HepG2 (cell line): ENCODE measurements at regions not wholly inside any gene's neighbourhood (a gene's known extent, or its start where the extent isn't known, plus 50 kb on each side); places are given as distances from the start of the nearest gene placed in this dataset.

Experiments
- ATAC-seq: fragments of 200-7000 bp; cut with Tn5 transposase; 3 replicates; pipeline ENCODE4 v1.9.1; 2020; ENCODE audit warnings: mild to moderate bottlenecking, moderate library complexity
- BruUV-seq: library from RNA; stranded (reverse); fragments of 400-500 nt; replicated peaks from 2 replicates; lab custom pipeline; 2021; lab: Mats Ljungman, UMichigan
- CTCF ChIA-PET: fragments of 300-600 bp; formaldehyde crosslinking; extraction: SDS; loops from one replicate; lab custom pipeline; 2021; ENCODE audit warnings: low total read pairs, inconsistent platforms, low intra/inter-chr PET ratio; lab: Yijun Ruan, JAX
- POLR2A ChIA-PET: fragments of 350-600 bp; sonication (Branson Sonifier 250); formaldehyde crosslinking; loops from one replicate; lab custom pipeline; 2020; ENCODE audit warnings: antibody characterized with exemption, inconsistent platforms; lab: Yijun Ruan, JAX
- DNase-seq: peaks from one replicate; pipeline ENCODE4 v3.0.0-alpha.2; 2015; ENCODE audit warnings: low spot score
- FAIRE-seq: peaks from 3 replicates; lab custom pipeline; 2011; peaks lifted over from hg19 to GRCh38; lab: Jason Lieb, UNC
- H2AFZ ChIP-seq: one replicate; pipeline ENCODE4 v1.6.1; 2011; ENCODE audit warnings: low read length, inconsistent platforms
- H3K27ac ChIP-seq: fragments of 300-600 bp; 3 replicates; pipeline ENCODE4 v1.8.0; 2011; ENCODE audit warnings: mixed run types, mild to moderate bottlenecking, mixed read lengths, low read length, inconsistent platforms; ENCODE audit not compliant: insufficient read depth; ENCODE audit errors: extremely low read length
- H3K27me3 ChIP-seq, 2 experiments: fragments of 200-600 bp in 1 of 2; 2 replicates in 1 of 2; 3 replicates in 1 of 2; pipeline versions ENCODE4 v1.6.0 to v1.8.0; 2011; ENCODE audit warnings: low read length in 2 of 2, mild to moderate bottlenecking in 2 of 2, moderate library complexity in 2 of 2, inconsistent platforms in 1 of 2; ENCODE audit not compliant: insufficient read depth in 2 of 2, control insufficient read depth in 1 of 2
- H3K36me3 ChIP-seq, 2 experiments: fragments of 200-600 bp in 1 of 2; replicated peaks in 1 of 2; 2 replicates in 1 of 2; 3 replicates in 1 of 2; pipeline versions ENCODE4 v1.5.1 to v1.8.0; 2011; ENCODE audit warnings: low read length in 2 of 2, inconsistent platforms in 1 of 2; ENCODE audit not compliant: insufficient read depth in 2 of 2, control insufficient read depth in 1 of 2
- H3K4me1 ChIP-seq: 2 replicates; pipeline ENCODE4 v1.5.1; 2012; ENCODE audit warnings: low read length, inconsistent platforms; ENCODE audit not compliant: insufficient read depth
- H3K4me2 ChIP-seq: 2 replicates; pipeline ENCODE4 v1.6.0; 2011; ENCODE audit warnings: low read depth, low read length, inconsistent platforms
- H3K4me3 ChIP-seq, 3 experiments: fragments of 200-600 bp in 1 of 3; sonication (generic), shearing (Covaris generic) in 1 of 3; replicated peaks in 1 of 3; 2 replicates each; pipeline ENCODE4 v1.5.1; 2011 to 2016; ENCODE audit warnings: low read length in 3 of 3, inconsistent platforms in 2 of 3, low read depth in 2 of 3, mild to moderate bottlenecking in 2 of 3, control low read depth in 1 of 3, mixed read lengths in 1 of 3; ENCODE audit not compliant: insufficient read depth in 1 of 3
- H3K79me2 ChIP-seq: one replicate; pipeline ENCODE4 v1.6.1; 2011; ENCODE audit warnings: low read length, inconsistent platforms; ENCODE audit not compliant: insufficient read depth
- H3K9ac ChIP-seq: 2 replicates; pipeline ENCODE4 v1.6.0; 2011; ENCODE audit warnings: mild to moderate bottlenecking, low read depth, low read length, inconsistent platforms; ENCODE audit not compliant: insufficient read depth
- H3K9me3 ChIP-seq: 2 replicates; pipeline ENCODE4 v1.5.1; 2012; ENCODE audit warnings: mild to moderate bottlenecking, low read length
- H4K20me1 ChIP-seq: 2 replicates; pipeline ENCODE4 v1.6.0; 2011; ENCODE audit warnings: inconsistent platforms, mild to moderate bottlenecking, low read length, moderate library complexity; ENCODE audit not compliant: insufficient read depth
- AHDC1 ChIP-seq: sonication (generic); formaldehyde crosslinking; IDR thresholded peaks from 2 replicates; pipeline ENCODE4 v1.5.1; 2020; ENCODE audit warnings: mild to moderate bottlenecking, missing genetic modification reagents, borderline replicate concordance
- HOMEZ ChIP-seq: IDR thresholded peaks from 2 replicates; pipeline ENCODE4 v1.6.1; 2016; ENCODE audit warnings: low read depth
- IKZF1 ChIP-seq: fragments of 450-650 bp; IDR thresholded peaks from 2 replicates; pipeline ENCODE4 v1.7.1; 2016
- JUNB ChIP-seq: sonication (generic); formaldehyde crosslinking; IDR thresholded peaks from 2 replicates; pipeline ENCODE4 v1.8.0; 2022; ENCODE audit warnings: missing genetic modification reagents, mild to moderate bottlenecking, borderline replicate concordance
- RFX5 ChIP-seq: IDR thresholded peaks from 2 replicates; pipeline ENCODE4 v1.6.1; 2011; ENCODE audit warnings: low read depth, low read length, improper control_type of control experiment
- ZBTB1 ChIP-seq: sonication (generic); formaldehyde crosslinking; IDR thresholded peaks from 2 replicates; pipeline ENCODE4 v1.4.0; 2020; ENCODE audit warnings: missing genetic modification reagents, borderline replicate concordance
- ZBTB10 ChIP-seq: sonication (generic); formaldehyde crosslinking; IDR thresholded peaks from 2 replicates; pipeline ENCODE4 v1.4.0; 2020; ENCODE audit warnings: missing genetic modification reagents, borderline replicate concordance
- ZFP62 ChIP-seq: sonication (generic); formaldehyde crosslinking; IDR thresholded peaks from 2 replicates; pipeline ENCODE4 v1.4.0; 2020; ENCODE audit warnings: missing genetic modification reagents
- WGBS: methylation state at CpG from one replicate; pipeline ENCODE4 v1.1.6; 2017; ENCODE audit warnings: low lambda C conversion rate; 5-methylcytosine and 5-hydroxymethylcytosine counted together
- in situ Hi-C: cut with HindIII; loops from 2 replicates; pipeline ENCODE4 v1.10.0; 2017; ENCODE audit warnings: low pct_unique_long_range_greater_than_20kb; ENCODE audit not compliant: extremely low pct_ligation_motif_present
- intact Hi-C: fragments of 100-400 bp; cut with micrococcal nuclease; formaldehyde crosslinking; loops from one replicate; pipeline ENCODE4 v1.10.0; 2022; ENCODE audit not compliant: unreplicated experiment
- TF ChIP-seq, protein P1 (sequence below): sonication (generic); formaldehyde crosslinking; conservative IDR thresholded peaks from 2 replicates; pipeline ENCODE4 v1.4.0; 2020; ENCODE audit warnings: missing genetic modification reagents

GRCh38 chr3:42033741-42034140 lies 57.4 kb upstream of the TRAK1 start (continued):
- no peak for TF ChIP-seq AHDC1 (CRISPR knock-in tag)
- TF ChIP-seq, protein P1, sequence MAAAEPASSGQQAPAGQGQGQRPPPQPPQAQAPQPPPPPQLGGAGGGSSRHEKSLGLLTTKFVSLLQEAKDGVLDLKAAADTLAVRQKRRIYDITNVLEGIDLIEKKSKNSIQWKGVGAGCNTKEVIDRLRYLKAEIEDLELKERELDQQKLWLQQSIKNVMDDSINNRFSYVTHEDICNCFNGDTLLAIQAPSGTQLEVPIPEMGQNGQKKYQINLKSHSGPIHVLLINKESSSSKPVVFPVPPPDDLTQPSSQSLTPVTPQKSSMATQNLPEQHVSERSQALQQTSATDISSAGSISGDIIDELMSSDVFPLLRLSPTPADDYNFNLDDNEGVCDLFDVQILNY (CRISPR knock-in tag): no peak
- TF ChIP-seq, all 625 proteins: peak for 0

GRCh38 chr3:42032693-42033349 lies 58.3 kb upstream of the TRAK1 start:
- peaks cover 0 to 8% of the 10 kb centered on the region in 2 experiments; a peak in 3 of 5 replicates for H3K36me3 ChIP-seq
- peak; percentile 98 for FAIRE-seq
- TF ChIP-seq IKZF1 (no peak), ZBTB10 (CRISPR knock-in tag) (no peak), ZBTB1 (CRISPR knock-in tag) (no peak), HOMEZ (CRISPR knock-in tag) (peak; percentile 53; the same call in 1 of the 2 replicates), ZFP62 (CRISPR knock-in tag) (no peak), JUNB (CRISPR knock-in tag) (no peak), RFX5 (no peak)

More at GRCh38 chr3:42032693-42033349, 58.3 kb upstream of the TRAK1 start:
- H3K79me2 ChIP-seq: peaks cover 71% of the 10 kb centered on the region
- no peaks in the 10 kb centered on the region for H3K9me3 ChIP-seq
- H3K4me3 ChIP-seq: peak overlapping the region; percentile 26 to 53 (median 43)
- H3K9ac ChIP-seq: peak overlapping the region; percentile 61
- H2AFZ ChIP-seq: peak overlapping the region; percentile 3
- in situ Hi-C loops: no loop called here
- ChIA-PET CTCF (no interaction called here), POLR2A (interaction anchor here (0.6 to 1.6 kb wide), 8 partner anchors 13 to 98 kb away, joined by 3 to 7 read pairs (median 4); no protein-coding TSS in a partner anchor)
- H3K27me3 ChIP-seq: no peaks in the 10 kb centered on the region
- H3K4me1 ChIP-seq: peaks cover 58% of the 10 kb centered on the region
- peak overlapping the region; percentile 81 for H3K4me2 ChIP-seq
- H4K20me1 ChIP-seq: no peaks in the 10 kb centered on the region
- peak; percentile 95 for DNase-seq
- 12% methylated on average over 15 of the region's 15 CpGs for WGBS
- ATAC-seq: peak; percentile 95
- intact Hi-C loops: loop anchor here (2.0 to 5.0 kb wide), 2 partner anchors 18 to 34 kb away; no protein-coding TSS in a partner anchor
- no TSS peak for BruUV-seq
- peak overlapping the region; percentile 85 for H3K27ac ChIP-seq
